MM.1S (cell line): ENCODE measurements at regions not wholly inside any gene's neighbourhood (a gene's known extent, or its start where the extent isn't known, plus 50 kb on each side); places are given as distances from the start of the nearest gene placed in this dataset.

Experiments used
- EZH2 ChIP-seq: fragments of 300-600 bp; sonication (generic); optimal IDR thresholded peaks from 2 replicates; pipeline ENCODE3; 2017; ENCODE audit warnings: low read depth, mild to moderate bottlenecking, antibody characterized with exemption, low read length, mixed read lengths
- TF ChIP-seq, protein P1 (sequence below): fragments of 300-600 bp; sonication (generic); IDR thresholded peaks from 2 replicates; pipeline ENCODE4 v1.5.1; 2016; ENCODE audit warnings: antibody characterized with exemption, low read length, mixed read lengths

GRCh38 chr2:139790136-139790535, 1009.9 kb upstream of the NXPH2 start:
- no peak for TF ChIP-seq EZH2
- TF ChIP-seq, protein P1, sequence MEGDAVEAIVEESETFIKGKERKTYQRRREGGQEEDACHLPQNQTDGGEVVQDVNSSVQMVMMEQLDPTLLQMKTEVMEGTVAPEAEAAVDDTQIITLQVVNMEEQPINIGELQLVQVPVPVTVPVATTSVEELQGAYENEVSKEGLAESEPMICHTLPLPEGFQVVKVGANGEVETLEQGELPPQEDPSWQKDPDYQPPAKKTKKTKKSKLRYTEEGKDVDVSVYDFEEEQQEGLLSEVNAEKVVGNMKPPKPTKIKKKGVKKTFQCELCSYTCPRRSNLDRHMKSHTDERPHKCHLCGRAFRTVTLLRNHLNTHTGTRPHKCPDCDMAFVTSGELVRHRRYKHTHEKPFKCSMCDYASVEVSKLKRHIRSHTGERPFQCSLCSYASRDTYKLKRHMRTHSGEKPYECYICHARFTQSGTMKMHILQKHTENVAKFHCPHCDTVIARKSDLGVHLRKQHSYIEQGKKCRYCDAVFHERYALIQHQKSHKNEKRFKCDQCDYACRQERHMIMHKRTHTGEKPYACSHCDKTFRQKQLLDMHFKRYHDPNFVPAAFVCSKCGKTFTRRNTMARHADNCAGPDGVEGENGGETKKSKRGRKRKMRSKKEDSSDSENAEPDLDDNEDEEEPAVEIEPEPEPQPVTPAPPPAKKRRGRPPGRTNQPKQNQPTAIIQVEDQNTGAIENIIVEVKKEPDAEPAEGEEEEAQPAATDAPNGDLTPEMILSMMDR: no peak
